Lower leg skin (tissue), 3 donors: ENCODE measurements at regions not wholly inside any gene's neighbourhood (a gene's known extent, or its start where the extent isn't known, plus 50 kb on each side); places are given as distances from the start of the nearest gene placed in this dataset.

Experiments used
- POLR2A ChIP-seq, 2 donors: fragments of 450-650 bp; IDR thresholded peaks; one replicate each; pipeline ENCODE4 v1.6.1; 2016 to 2017; ENCODE audit warnings: antibody characterized with exemption in 2 of 2, mild to moderate bottlenecking in 1 of 2, moderate library complexity in 1 of 2
- TF ChIP-seq, protein P1 (sequence below), 3 donors: fragments of 450-650 bp; IDR thresholded peaks; one replicate each; pipeline ENCODE4 v1.5.1; 2016; ENCODE audit warnings: antibody characterized with exemption in 3 of 3, mild to moderate bottlenecking in 3 of 3, moderate library complexity in 2 of 3

DNA sequence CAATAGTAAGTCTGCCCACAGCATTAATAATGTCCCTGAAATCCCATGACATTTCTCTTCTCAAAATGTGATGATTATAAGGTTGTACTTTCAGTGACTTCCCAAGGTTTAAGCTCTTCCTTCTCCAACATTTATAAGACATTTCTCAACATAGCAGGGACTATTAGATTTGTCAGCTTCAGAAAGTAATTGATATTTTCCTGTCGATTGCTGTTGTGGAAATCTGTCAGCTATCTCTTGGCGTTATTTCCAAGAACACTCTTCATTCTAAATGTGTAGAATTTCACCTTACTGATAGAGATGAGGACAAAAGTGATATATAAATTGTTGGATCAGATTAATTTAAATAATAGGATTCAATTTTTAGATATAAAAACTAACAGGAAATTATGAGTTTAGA, 149.7 kb upstream of the IMPG1 start:
- TF ChIP-seq, protein P1, sequence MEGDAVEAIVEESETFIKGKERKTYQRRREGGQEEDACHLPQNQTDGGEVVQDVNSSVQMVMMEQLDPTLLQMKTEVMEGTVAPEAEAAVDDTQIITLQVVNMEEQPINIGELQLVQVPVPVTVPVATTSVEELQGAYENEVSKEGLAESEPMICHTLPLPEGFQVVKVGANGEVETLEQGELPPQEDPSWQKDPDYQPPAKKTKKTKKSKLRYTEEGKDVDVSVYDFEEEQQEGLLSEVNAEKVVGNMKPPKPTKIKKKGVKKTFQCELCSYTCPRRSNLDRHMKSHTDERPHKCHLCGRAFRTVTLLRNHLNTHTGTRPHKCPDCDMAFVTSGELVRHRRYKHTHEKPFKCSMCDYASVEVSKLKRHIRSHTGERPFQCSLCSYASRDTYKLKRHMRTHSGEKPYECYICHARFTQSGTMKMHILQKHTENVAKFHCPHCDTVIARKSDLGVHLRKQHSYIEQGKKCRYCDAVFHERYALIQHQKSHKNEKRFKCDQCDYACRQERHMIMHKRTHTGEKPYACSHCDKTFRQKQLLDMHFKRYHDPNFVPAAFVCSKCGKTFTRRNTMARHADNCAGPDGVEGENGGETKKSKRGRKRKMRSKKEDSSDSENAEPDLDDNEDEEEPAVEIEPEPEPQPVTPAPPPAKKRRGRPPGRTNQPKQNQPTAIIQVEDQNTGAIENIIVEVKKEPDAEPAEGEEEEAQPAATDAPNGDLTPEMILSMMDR (IDR thresholded peaks at IDR 0.05), result no peak
- TF ChIP-seq POLR2A (IDR thresholded peaks at IDR 0.05), result no peak
